D721Med (cell line): ENCODE measurements at regions not wholly inside any gene's neighbourhood (a gene's known extent, or its start where the extent isn't known, plus 50 kb on each side); places are given as distances from the start of the nearest gene placed in this dataset.
"Not testable (repeated sequence)": the region's sequence is repeated elsewhere in the genome, so short reads cannot be mapped to it uniquely, and the experiment has no call there.

Experiments used
- DNase-seq: peaks from one replicate; pipeline ENCODE4 v3.0.0; 2011; ENCODE audit warnings: low spot score; ENCODE audit not compliant: insufficient read length
- FAIRE-seq: peaks from 2 replicates; lab custom pipeline; 2011; peaks lifted over from hg19 to GRCh38; lab: Jason Lieb, UNC
- CTCF ChIP-seq: IDR thresholded peaks from 2 replicates; pipeline ENCODE4 v1.5.1; 2012; ENCODE audit warnings: mild to moderate bottlenecking, control low read depth; ENCODE audit not compliant: insufficient read depth; ENCODE audit errors: missing control alignments

- no peak for TF ChIP-seq CTCF
- FAIRE-seq (no peak), DNase-seq (no peak)
These were observed 189.2 kb downstream of the MBL2 start for GRCh38 chr10:52583336-52583735.

- FAIRE-seq (no peak), DNase-seq (no peak)
- TF ChIP-seq CTCF: no peak
These were observed 185.9 kb downstream of the MBL2 start for GRCh38 chr10:52586710-52587109.

DNA sequence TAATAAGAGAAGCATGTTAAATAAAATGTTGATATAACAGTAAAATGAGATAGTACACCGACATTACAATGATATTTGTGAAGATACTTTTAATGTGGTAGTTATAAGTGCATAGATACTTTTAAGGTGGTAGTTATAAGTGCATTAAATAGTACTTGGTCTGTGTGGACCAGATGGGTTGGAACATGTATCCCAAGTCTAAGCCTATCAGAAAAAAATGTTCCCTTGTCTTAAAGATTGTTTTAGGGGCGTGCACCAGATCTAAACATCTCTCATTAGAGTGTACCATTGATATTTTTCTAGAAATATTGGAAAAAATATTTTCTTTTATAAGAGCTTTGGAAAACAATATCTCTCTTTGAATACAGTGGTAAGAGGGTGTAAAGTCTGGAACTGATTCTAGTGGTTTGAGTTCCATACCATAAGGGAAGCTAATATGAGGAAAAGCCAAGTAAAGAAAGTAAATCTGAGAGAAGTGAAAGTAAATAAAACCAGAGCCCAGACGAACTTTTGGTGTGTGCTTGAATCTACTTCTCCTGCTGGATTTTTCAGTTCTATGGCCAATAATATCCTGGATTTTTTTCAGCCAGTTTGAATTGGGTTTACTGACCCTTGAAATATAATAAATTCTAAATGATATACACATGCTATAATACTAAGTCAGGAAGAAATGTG, 175.3 kb downstream of the MBL2 start:
- DNase-seq: no peak
- no peak for TF ChIP-seq CTCF
- no peak for FAIRE-seq

- DNase-seq (no peak), FAIRE-seq (no peak)
- TF ChIP-seq CTCF: no peak
These were observed 173.6 kb downstream of the MBL2 start for GRCh38 chr10:52598936-52599335.

DNA sequence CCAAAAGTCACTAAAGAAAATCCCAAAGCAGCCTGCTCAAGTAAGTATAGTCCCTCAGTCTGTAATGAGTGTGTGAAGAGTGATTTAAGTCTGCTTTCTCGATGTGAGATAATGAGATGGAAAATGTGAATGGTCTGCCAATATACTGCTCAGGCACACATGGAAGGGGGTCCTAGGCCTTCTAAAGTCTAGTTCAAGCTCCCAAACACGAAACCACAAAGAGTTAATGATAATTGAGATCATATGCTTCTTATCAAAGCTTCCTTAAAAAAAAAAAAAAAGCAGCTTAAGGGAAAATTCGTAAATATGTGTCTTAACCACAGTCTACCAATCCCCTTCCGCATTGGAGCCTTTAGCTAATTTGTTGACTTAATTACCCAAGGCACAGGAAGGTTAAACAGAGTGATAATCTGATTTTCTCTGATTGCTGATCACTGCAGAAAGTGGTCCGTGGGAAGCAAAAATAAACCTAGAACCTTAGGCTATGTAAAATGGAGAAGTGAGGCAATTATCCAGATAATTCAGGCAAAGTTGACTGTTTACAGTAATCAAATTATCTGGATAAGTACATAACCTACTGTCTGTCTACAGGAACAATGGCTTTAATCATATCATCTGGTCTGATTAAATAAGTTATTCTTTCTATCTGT, 172.9 kb downstream of the MBL2 start:
- DNase-seq (peak; percentile 16), FAIRE-seq (no peak)
- TF ChIP-seq CTCF: no peak

GRCh38 chr10:52604131-52604530, 168.5 kb downstream of the MBL2 start:
- not testable (repeated sequence) for FAIRE-seq, DNase-seq

GRCh38 chr10:52609071-52609470, 163.5 kb downstream of the MBL2 start:
- no peak for DNase-seq
- no peak for FAIRE-seq
- TF ChIP-seq CTCF: no peak
